ENCODE measurements at regions not wholly inside any gene's neighbourhood (a gene's known extent, or its start where the extent isn't known, plus 50 kb on each side); places are given as distances from the start of the nearest gene placed in this dataset.

GRCh38 chr11:39374963-39375698 lies 2084.3 kb downstream of the LRRC4C start:
- peaks cover 5% of the 10 kb centered on the region for H3K9me3 Mint-ChIP-seq (ENCODE audit: low read depth, unreplicated experiment)
- no peaks in the 10 kb centered on the region for H3K36me3 Mint-ChIP-seq (ENCODE audit: insufficient read depth, unreplicated experiment)
- CTCF ChIA-PET: interaction anchor here (0.6 kb wide), 1 partner anchor 1531 kb away, joined by 5 read pairs; no protein-coding TSS in a partner anchor
- TF ChIP-seq, protein P1, sequence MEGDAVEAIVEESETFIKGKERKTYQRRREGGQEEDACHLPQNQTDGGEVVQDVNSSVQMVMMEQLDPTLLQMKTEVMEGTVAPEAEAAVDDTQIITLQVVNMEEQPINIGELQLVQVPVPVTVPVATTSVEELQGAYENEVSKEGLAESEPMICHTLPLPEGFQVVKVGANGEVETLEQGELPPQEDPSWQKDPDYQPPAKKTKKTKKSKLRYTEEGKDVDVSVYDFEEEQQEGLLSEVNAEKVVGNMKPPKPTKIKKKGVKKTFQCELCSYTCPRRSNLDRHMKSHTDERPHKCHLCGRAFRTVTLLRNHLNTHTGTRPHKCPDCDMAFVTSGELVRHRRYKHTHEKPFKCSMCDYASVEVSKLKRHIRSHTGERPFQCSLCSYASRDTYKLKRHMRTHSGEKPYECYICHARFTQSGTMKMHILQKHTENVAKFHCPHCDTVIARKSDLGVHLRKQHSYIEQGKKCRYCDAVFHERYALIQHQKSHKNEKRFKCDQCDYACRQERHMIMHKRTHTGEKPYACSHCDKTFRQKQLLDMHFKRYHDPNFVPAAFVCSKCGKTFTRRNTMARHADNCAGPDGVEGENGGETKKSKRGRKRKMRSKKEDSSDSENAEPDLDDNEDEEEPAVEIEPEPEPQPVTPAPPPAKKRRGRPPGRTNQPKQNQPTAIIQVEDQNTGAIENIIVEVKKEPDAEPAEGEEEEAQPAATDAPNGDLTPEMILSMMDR (IDR thresholded peaks at IDR 0.05; ENCODE audit: unreplicated experiment): peak; percentile 37
- no peaks in the 10 kb centered on the region for H3K27me3 Mint-ChIP-seq (ENCODE audit: unreplicated experiment)
- DNase-seq: peak; percentile 15
- no TSS peak for BruUV-seq (replicated peaks)
- intact Hi-C loops (cut with micrococcal nuclease; ENCODE audit: unreplicated experiment): no loop called here
- H3K27ac Mint-ChIP-seq (ENCODE audit: unreplicated experiment): no peak overlapping the region
- H3K4me1 Mint-ChIP-seq (ENCODE audit: low read depth, unreplicated experiment): no peaks in the 10 kb centered on the region
- no peak overlapping the region for H3K4me3 Mint-ChIP-seq (ENCODE audit: low read depth, unreplicated experiment)

DNA sequence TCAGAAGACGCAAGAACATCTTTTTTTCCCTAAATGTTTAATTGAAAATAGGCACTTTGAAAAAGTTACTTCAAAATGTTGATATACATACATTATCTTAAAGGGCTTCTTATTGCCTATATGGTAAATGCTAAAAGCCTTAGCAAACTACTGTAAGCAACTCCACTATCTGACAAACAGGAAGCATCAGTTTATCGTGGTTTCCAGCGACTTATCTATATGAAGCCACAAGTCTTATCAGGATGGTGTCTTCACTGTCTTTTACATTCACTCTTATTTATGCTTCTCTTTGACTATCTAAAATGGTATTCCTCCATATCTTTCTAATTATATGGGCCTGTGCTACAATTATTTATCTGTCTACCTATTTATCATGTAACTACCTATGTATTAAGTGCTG lies 2091.9 kb downstream of the LRRC4C start:
- CTCF ChIA-PET: no interaction called here
- no TSS peak for BruUV-seq (replicated peaks)
- H3K27ac Mint-ChIP-seq (ENCODE audit: unreplicated experiment): no peak overlapping the region
- DNase-seq: no peak
- no peaks in the 10 kb centered on the region for H3K4me1 Mint-ChIP-seq (ENCODE audit: low read depth, unreplicated experiment)
- H3K36me3 Mint-ChIP-seq (ENCODE audit: insufficient read depth, unreplicated experiment): no peaks in the 10 kb centered on the region
- intact Hi-C loops (cut with micrococcal nuclease; ENCODE audit: unreplicated experiment): no loop called here
- peaks cover 4% of the 10 kb centered on the region for H3K9me3 Mint-ChIP-seq (ENCODE audit: low read depth, unreplicated experiment)
- TF ChIP-seq, protein P1 (IDR thresholded peaks at IDR 0.05; ENCODE audit: unreplicated experiment): no peak
- no peak overlapping the region for H3K4me3 Mint-ChIP-seq (ENCODE audit: low read depth, unreplicated experiment)
- H3K27me3 Mint-ChIP-seq (ENCODE audit: unreplicated experiment): no peaks in the 10 kb centered on the region

DNA sequence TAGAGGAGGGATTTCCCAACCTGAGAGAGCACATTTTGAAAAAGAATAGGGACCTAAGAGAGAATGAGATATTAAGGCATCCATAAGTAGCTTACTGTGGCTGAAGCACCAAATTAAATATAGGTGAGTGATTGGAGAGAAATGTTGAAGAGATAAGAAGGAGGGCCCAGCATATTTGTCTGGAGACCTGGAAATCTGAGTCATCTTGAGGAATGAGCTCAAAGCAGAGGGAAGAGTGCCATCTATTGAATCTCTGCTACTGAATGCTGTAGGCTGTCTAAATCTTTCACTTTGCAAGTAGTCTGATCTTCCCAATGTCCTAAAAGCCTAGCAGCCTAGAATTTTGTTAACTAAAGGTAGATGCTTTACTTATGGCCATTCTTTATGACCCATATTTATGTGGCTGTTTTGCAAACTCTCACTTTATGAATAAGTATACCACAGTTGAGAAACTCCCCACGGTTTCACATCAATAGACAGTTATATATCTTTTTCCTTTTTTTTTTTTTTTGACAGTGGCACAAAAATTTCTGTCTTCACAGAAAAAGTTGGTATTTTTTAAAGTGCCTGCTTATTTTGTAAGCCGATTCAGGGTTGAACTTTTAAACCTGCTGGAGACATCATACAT lies 2093.5 kb downstream of the LRRC4C start:
- H3K27me3 Mint-ChIP-seq (ENCODE audit: unreplicated experiment): no peaks in the 10 kb centered on the region
- no peaks in the 10 kb centered on the region for H3K4me1 Mint-ChIP-seq (ENCODE audit: low read depth, unreplicated experiment)
- intact Hi-C loops (cut with micrococcal nuclease; ENCODE audit: unreplicated experiment): no loop called here
- CTCF ChIA-PET: no interaction called here
- H3K9me3 Mint-ChIP-seq (ENCODE audit: low read depth, unreplicated experiment): peaks cover 8% of the 10 kb centered on the region
- no peak for DNase-seq
- H3K4me3 Mint-ChIP-seq (ENCODE audit: low read depth, unreplicated experiment): no peak overlapping the region
- TF ChIP-seq, protein P1 (IDR thresholded peaks at IDR 0.05; ENCODE audit: unreplicated experiment): no peak
- H3K36me3 Mint-ChIP-seq (ENCODE audit: insufficient read depth, unreplicated experiment): no peaks in the 10 kb centered on the region
- no peak overlapping the region for H3K27ac Mint-ChIP-seq (ENCODE audit: unreplicated experiment)
- BruUV-seq (replicated peaks): no TSS peak

GRCh38 chr11:39363571-39363970 lies 2095.9 kb downstream of the LRRC4C start:
- TF ChIP-seq, protein P1 (IDR thresholded peaks at IDR 0.05; ENCODE audit: unreplicated experiment): no peak
- no peak for DNase-seq
- intact Hi-C loops (cut with micrococcal nuclease; ENCODE audit: unreplicated experiment): no loop called here
- H3K27ac Mint-ChIP-seq (ENCODE audit: unreplicated experiment): no peak overlapping the region
- BruUV-seq (replicated peaks): no TSS peak
- H3K36me3 Mint-ChIP-seq (ENCODE audit: insufficient read depth, unreplicated experiment): no peaks in the 10 kb centered on the region
- CTCF ChIA-PET: no interaction called here
- H3K4me1 Mint-ChIP-seq (ENCODE audit: low read depth, unreplicated experiment): no peaks in the 10 kb centered on the region
- no peaks in the 10 kb centered on the region for H3K27me3 Mint-ChIP-seq (ENCODE audit: unreplicated experiment)
- H3K4me3 Mint-ChIP-seq (ENCODE audit: low read depth, unreplicated experiment): no peak overlapping the region
- peaks cover 8% of the 10 kb centered on the region for H3K9me3 Mint-ChIP-seq (ENCODE audit: low read depth, unreplicated experiment)

All from Calu3 (cell line).